GM19023 (cell line): ENCODE measurements at regions not wholly inside any gene's neighbourhood (a gene's known extent, or its start where the extent isn't known, plus 50 kb on each side); places are given as distances from the start of the nearest gene placed in this dataset.

Experiments used
- ATAC-seq: cut with Tn5 transposase; IDR thresholded peaks from one replicate; pipeline ENCODE4 v1.9.1; 2021; ENCODE audit warnings: mild to moderate bottlenecking, moderate library complexity; ENCODE audit not compliant: unreplicated experiment

- ATAC-seq: no peak
Observed at GRCh38 chr5:128591598-128592455, 53.8 kb upstream of the FBN2 start.

- no peak for ATAC-seq
Observed at GRCh38 chr5:128596071-128596470, 58.0 kb upstream of the FBN2 start.

GRCh38 chr5:128597156-128597555, 59.1 kb upstream of the FBN2 start:
- ATAC-seq: no peak

GRCh38 chr5:128613128-128613527, 75.1 kb upstream of the FBN2 start:
- ATAC-seq: no peak

- no peak for ATAC-seq
Observed at GRCh38 chr5:128613766-128614165, 75.7 kb upstream of the FBN2 start.

- no peak for ATAC-seq
Observed at GRCh38 chr5:128615578-128615977, 77.5 kb upstream of the FBN2 start.

- ATAC-seq: no peak
Observed at GRCh38 chr5:128626536-128627090, 88.6 kb upstream of the FBN2 start.

GRCh38 chr5:128627939-128628338, 89.9 kb upstream of the FBN2 start:
- no peak for ATAC-seq

- ATAC-seq: no peak
Observed at GRCh38 chr5:128629157-128629556, 91.1 kb upstream of the FBN2 start.

- no peak for ATAC-seq
Observed at GRCh38 chr5:128630121-128630520, 92.1 kb upstream of the FBN2 start.

- ATAC-seq: no peak
Observed at GRCh38 chr5:128631771-128632170, 93.7 kb upstream of the FBN2 start.

GRCh38 chr5:128632264-128632663, 94.2 kb upstream of the FBN2 start:
- no peak for ATAC-seq

GRCh38 chr5:128633901-128634300, 95.9 kb upstream of the FBN2 start:
- ATAC-seq: no peak

- ATAC-seq: no peak
Observed at GRCh38 chr5:128635379-128635778, 97.3 kb upstream of the FBN2 start.

GRCh38 chr5:128636361-128636760, 98.3 kb upstream of the FBN2 start:
- no peak for ATAC-seq

GRCh38 chr5:128637031-128637430, 99.0 kb upstream of the FBN2 start:
- no peak for ATAC-seq

- ATAC-seq: no peak
Observed at GRCh38 chr5:128641861-128642260, 103.8 kb upstream of the FBN2 start.

- ATAC-seq: no peak
Observed at GRCh38 chr5:128644863-128645262, 106.8 kb upstream of the FBN2 start.

- ATAC-seq: no peak
Observed at GRCh38 chr5:128645581-128645980, 107.5 kb upstream of the FBN2 start.

- no peak for ATAC-seq
Observed at GRCh38 chr5:128646176-128646575, 108.1 kb upstream of the FBN2 start.

GRCh38 chr5:128649192-128649591, 111.1 kb upstream of the FBN2 start:
- ATAC-seq: no peak

- ATAC-seq: no peak
Observed at GRCh38 chr5:128662997-128663396, 125.0 kb upstream of the FBN2 start.
